Hepatocyte (in vitro differentiated cells): ENCODE measurements at regions not wholly inside any gene's neighbourhood (a gene's known extent, or its start where the extent isn't known, plus 50 kb on each side); places are given as distances from the start of the nearest gene placed in this dataset.

Experiments
- EZH2 ChIP-seq: fragments of 200-600 bp; sonication (generic); IDR thresholded peaks from 2 replicates; pipeline ENCODE4 v1.6.1; 2016; ENCODE audit warnings: antibody characterized with exemption, mild to moderate bottlenecking, borderline replicate concordance
- EZH2phosphoT487 ChIP-seq: fragments of 200-600 bp; sonication (generic); IDR thresholded peaks from one replicate; pipeline ENCODE4 v1.6.1; 2018; ENCODE audit warnings: antibody characterized with exemption, mild to moderate bottlenecking, low read depth, moderate library complexity; ENCODE audit not compliant: unreplicated experiment, severe bottlenecking
- TF ChIP-seq, protein P1 (sequence below): fragments of 200-600 bp; sonication (generic); IDR thresholded peaks from 2 replicates; pipeline ENCODE4 v1.5.1; 2016; ENCODE audit warnings: antibody characterized with exemption, mild to moderate bottlenecking; ENCODE audit not compliant: poor library complexity

DNA sequence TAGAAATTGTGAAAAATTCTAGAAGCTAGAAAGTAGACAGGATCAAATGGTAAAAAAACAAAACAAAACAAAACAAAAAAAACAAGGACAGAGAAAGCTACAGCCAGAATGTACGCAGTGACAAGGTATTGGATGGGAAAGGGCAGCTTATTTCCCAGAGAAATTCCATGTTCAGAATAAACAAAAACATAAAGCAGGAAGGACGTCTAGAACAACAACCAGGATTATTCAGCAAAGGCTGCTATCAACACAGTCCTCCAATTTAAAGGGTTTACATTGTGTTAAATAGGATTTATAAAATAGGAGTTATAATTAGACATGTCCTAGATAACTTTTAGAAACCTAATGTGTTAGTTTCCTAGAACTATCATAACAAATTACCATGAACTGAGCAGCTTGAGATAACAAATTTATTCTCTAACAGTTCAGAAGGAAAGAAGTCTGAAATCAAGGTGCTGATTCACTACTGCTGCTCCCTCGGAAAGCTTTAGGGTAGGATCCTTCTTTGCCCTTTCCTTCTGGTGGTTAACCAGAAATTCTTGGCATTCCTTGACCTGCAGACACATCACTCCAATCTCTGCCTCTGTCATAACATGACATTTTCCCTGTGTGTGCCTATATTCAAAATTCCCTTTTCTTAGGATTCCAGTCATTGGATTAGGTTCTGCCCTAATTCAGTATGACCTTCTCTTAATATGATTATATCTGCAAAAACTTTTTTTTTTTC lies 175.6 kb downstream of the SNCA start:
- TF ChIP-seq, protein P1, sequence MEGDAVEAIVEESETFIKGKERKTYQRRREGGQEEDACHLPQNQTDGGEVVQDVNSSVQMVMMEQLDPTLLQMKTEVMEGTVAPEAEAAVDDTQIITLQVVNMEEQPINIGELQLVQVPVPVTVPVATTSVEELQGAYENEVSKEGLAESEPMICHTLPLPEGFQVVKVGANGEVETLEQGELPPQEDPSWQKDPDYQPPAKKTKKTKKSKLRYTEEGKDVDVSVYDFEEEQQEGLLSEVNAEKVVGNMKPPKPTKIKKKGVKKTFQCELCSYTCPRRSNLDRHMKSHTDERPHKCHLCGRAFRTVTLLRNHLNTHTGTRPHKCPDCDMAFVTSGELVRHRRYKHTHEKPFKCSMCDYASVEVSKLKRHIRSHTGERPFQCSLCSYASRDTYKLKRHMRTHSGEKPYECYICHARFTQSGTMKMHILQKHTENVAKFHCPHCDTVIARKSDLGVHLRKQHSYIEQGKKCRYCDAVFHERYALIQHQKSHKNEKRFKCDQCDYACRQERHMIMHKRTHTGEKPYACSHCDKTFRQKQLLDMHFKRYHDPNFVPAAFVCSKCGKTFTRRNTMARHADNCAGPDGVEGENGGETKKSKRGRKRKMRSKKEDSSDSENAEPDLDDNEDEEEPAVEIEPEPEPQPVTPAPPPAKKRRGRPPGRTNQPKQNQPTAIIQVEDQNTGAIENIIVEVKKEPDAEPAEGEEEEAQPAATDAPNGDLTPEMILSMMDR = no peak
- TF ChIP-seq EZH2phosphoT487 = no peak
- TF ChIP-seq EZH2 = no peak
